Islet of Langerhans (tissue), 1 donor: ENCODE measurements at regions not wholly inside any gene's neighbourhood (a gene's known extent, or its start where the extent isn't known, plus 50 kb on each side); places are given as distances from the start of the nearest gene placed in this dataset.

Experiments
- FAIRE-seq: peaks from one replicate; lab custom pipeline; 2011; peaks lifted over from hg19 to GRCh38; lab: Jason Lieb, UNC

GRCh38 chr4:149296503-149296902 lies 519.1 kb downstream of the IQCM start:
- FAIRE-seq: no peak

GRCh38 chr4:149296084-149296483 lies 519.6 kb downstream of the IQCM start:
- no peak for FAIRE-seq

- FAIRE-seq: no peak
Measured at GRCh38 chr4:149294601-149295000, 521.0 kb downstream of the IQCM start.

GRCh38 chr4:149293046-149293649 lies 522.5 kb downstream of the IQCM start:
- no peak for FAIRE-seq

GRCh38 chr4:149292425-149293007 lies 523.1 kb downstream of the IQCM start:
- no peak for FAIRE-seq

- FAIRE-seq: no peak
Measured at GRCh38 chr4:149291463-149291862, 524.2 kb downstream of the IQCM start.

GRCh38 chr4:149280806-149281205 lies 534.8 kb downstream of the IQCM start:
- no peak for FAIRE-seq

GRCh38 chr4:149279776-149280175 lies 535.9 kb downstream of the IQCM start:
- no peak for FAIRE-seq

- no peak for FAIRE-seq
Measured at GRCh38 chr4:149279331-149279730, 536.3 kb downstream of the IQCM start.

GRCh38 chr4:149277705-149278104 lies 537.9 kb downstream of the IQCM start:
- no peak for FAIRE-seq

- FAIRE-seq: no peak
Measured at GRCh38 chr4:149269835-149270234, 545.8 kb downstream of the IQCM start.

- FAIRE-seq: no peak
Measured at GRCh38 chr4:149266301-149266700, 549.3 kb downstream of the IQCM start.

- no peak for FAIRE-seq
Measured at GRCh38 chr4:149265645-149266044, 550.0 kb downstream of the IQCM start.

GRCh38 chr4:149264093-149264733 lies 551.4 kb downstream of the IQCM start:
- no peak for FAIRE-seq

- no peak for FAIRE-seq
Measured at GRCh38 chr4:149248191-149248764, 567.4 kb downstream of the IQCM start.

- no peak for FAIRE-seq
Measured at GRCh38 chr4:149247164-149247563, 568.5 kb downstream of the IQCM start.

GRCh38 chr4:149245333-149245732 lies 570.3 kb downstream of the IQCM start:
- no peak for FAIRE-seq

- FAIRE-seq: no peak
Measured at GRCh38 chr4:149238097-149238496, 577.5 kb downstream of the IQCM start.

GRCh38 chr4:149234798-149235197 lies 580.8 kb downstream of the IQCM start:
- no peak for FAIRE-seq

GRCh38 chr4:149223659-149224058 lies 592.0 kb downstream of the IQCM start:
- FAIRE-seq: no peak

GRCh38 chr4:149218672-149219071 lies 597.0 kb downstream of the IQCM start:
- FAIRE-seq: no peak

GRCh38 chr4:149214301-149214700 lies 601.3 kb downstream of the IQCM start:
- FAIRE-seq: no peak

GRCh38 chr4:149211876-149212275 lies 603.8 kb downstream of the IQCM start:
- no peak for FAIRE-seq
